ENCODE measurements at regions not wholly inside any gene's neighbourhood (a gene's known extent, or its start where the extent isn't known, plus 50 kb on each side); places are given as distances from the start of the nearest gene placed in this dataset.

DNA sequence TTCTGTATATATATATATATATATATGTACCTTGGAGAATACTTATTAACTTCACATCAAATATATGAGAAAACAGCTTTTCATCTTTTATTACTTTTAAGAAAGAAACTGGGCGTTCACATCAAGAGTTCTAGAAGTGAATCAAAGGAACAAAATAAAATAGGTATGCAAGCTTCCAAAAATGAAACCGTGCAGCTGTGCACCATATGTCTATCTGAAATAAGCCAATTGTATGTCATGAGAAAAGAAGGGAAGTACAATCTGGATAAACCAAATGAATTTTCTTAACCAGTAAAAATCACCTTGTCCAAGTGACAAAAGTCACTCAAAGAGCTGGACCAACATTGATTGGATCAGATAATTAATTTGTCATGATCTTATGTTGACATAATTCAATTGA is 405.4 kb upstream of the TECRL start:
- TF ChIP-seq, protein P1, sequence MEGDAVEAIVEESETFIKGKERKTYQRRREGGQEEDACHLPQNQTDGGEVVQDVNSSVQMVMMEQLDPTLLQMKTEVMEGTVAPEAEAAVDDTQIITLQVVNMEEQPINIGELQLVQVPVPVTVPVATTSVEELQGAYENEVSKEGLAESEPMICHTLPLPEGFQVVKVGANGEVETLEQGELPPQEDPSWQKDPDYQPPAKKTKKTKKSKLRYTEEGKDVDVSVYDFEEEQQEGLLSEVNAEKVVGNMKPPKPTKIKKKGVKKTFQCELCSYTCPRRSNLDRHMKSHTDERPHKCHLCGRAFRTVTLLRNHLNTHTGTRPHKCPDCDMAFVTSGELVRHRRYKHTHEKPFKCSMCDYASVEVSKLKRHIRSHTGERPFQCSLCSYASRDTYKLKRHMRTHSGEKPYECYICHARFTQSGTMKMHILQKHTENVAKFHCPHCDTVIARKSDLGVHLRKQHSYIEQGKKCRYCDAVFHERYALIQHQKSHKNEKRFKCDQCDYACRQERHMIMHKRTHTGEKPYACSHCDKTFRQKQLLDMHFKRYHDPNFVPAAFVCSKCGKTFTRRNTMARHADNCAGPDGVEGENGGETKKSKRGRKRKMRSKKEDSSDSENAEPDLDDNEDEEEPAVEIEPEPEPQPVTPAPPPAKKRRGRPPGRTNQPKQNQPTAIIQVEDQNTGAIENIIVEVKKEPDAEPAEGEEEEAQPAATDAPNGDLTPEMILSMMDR (IDR thresholded peaks at IDR 0.05): no peak
- TF ChIP-seq POLR2A (IDR thresholded peaks at IDR 0.05): no peak

All from right lobe of liver (tissue), 4 donors.